ENCODE measurements at regions not wholly inside any gene's neighbourhood (a gene's known extent, or its start where the extent isn't known, plus 50 kb on each side); places are given as distances from the start of the nearest gene placed in this dataset.

- H3K27ac ChIP-seq, result no peak overlapping the region
- no peak for DNase-seq
- intact Hi-C loops (cut with DNase I), result no loop called here
- H3K27me3 ChIP-seq (ENCODE audit: insufficient read depth in 3 of 3, low read length in 2 of 3), result no peaks in the 10 kb centered on the region
- no peak for TF ChIP-seq CTCF (IDR thresholded peaks at IDR 0.05)
- H3K9me3 ChIP-seq, result no peaks in the 10 kb centered on the region
- no peaks in the 10 kb centered on the region for H3K4me1 ChIP-seq
- ATAC-seq, result no peak
- WGBS, 3 donors, result 79 to 82% (median 81%) methylated on average over 3 of the region's 3 CpGs
- no peak overlapping the region for H3K4me3 ChIP-seq
- H3K36me3 ChIP-seq (ENCODE audit: insufficient read depth in 1 of 2, low read depth in 1 of 2), result no peaks in the 10 kb centered on the region
Observed at GRCh38 chr10:61337741-61338140, 115.4 kb downstream of the TMEM26 start.

DNA sequence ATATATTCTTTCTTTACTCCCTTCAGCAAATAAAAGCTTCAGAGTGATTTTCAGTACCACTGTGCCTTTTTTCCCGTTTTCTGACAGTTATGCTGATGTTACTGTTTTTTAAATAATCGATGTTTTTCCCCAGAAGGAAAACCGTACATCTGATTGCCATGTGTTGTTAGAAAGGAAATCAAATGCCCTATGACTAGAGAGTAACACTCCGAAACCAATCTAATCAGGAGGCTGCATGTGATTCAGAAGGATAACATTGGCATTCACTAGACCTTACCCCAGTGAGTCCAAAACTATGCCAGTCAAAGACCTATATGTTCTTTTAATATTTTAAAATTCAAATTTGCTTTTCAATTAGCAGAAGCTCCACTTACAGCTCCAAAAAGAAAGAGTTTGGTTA, 116.3 kb downstream of the TMEM26 start:
- ATAC-seq, result no peak
- intact Hi-C loops (cut with DNase I), result no loop called here
- no peak for TF ChIP-seq CTCF (IDR thresholded peaks at IDR 0.05)

GRCh38 chr10:61335359-61335758, 117.8 kb downstream of the TMEM26 start:
- Histone ChIP-seq H3K9me3 (no peaks in the 10 kb centered on the region), H3K4me1 (no peaks in the 10 kb centered on the region), H3K27me3 (ENCODE audit: insufficient read depth in 3 of 3, low read length in 2 of 3) (no peaks in the 10 kb centered on the region), H3K27ac (no peak overlapping the region), H3K36me3 (ENCODE audit: insufficient read depth in 1 of 2, low read depth in 1 of 2) (no peaks in the 10 kb centered on the region), H3K4me3 (no peak overlapping the region)
- no peak for ATAC-seq
- no peak for DNase-seq
- TF ChIP-seq CTCF (IDR thresholded peaks at IDR 0.05), result no peak
- intact Hi-C loops (cut with DNase I), result no loop called here

More for the DNA sequence above, 116.3 kb downstream of the TMEM26 start:
- Histone ChIP-seq H3K4me3 (no peak overlapping the region), H3K36me3 (ENCODE audit: insufficient read depth in 1 of 2, low read depth in 1 of 2) (no peaks in the 10 kb centered on the region), H3K27ac (no peak overlapping the region), H3K4me1 (no peaks in the 10 kb centered on the region), H3K9me3 (no peaks in the 10 kb centered on the region), H3K27me3 (ENCODE audit: insufficient read depth in 3 of 3, low read length in 2 of 3) (no peaks in the 10 kb centered on the region)
- no peak for DNase-seq
- WGBS, 3 donors, result 73 to 87% (median 85%) methylated on average over 4 of the region's 4 CpGs

GRCh38 chr10:61332581-61332980, 120.6 kb downstream of the TMEM26 start:
- ATAC-seq, result no peak
- intact Hi-C loops (cut with DNase I), result no loop called here
- no peaks in the 10 kb centered on the region for H3K27me3 ChIP-seq (ENCODE audit: insufficient read depth in 3 of 3, low read length in 2 of 3)
- WGBS, 3 donors, result 35 to 40% (median 35%) methylated on average over 4 of the region's 4 CpGs
- DNase-seq, result no peak
- no peak for TF ChIP-seq CTCF (IDR thresholded peaks at IDR 0.05)
- H3K4me3 ChIP-seq, result no peak overlapping the region
- H3K36me3 ChIP-seq (ENCODE audit: insufficient read depth in 1 of 2, low read depth in 1 of 2), result no peaks in the 10 kb centered on the region
- no peaks in the 10 kb centered on the region for H3K4me1 ChIP-seq
- peaks cover 5% of the 10 kb centered on the region for H3K9me3 ChIP-seq
- H3K27ac ChIP-seq, result no peak overlapping the region

- intact Hi-C loops (cut with DNase I), result no loop called here
- TF ChIP-seq CTCF (IDR thresholded peaks at IDR 0.05), result no peak
- Histone ChIP-seq H3K27me3 (ENCODE audit: insufficient read depth in 3 of 3, low read length in 2 of 3) (no peaks in the 10 kb centered on the region), H3K9me3 (peaks cover 5% of the 10 kb centered on the region), H3K4me3 (no peak overlapping the region), H3K27ac (no peak overlapping the region), H3K36me3 (ENCODE audit: insufficient read depth in 1 of 2, low read depth in 1 of 2) (no peaks in the 10 kb centered on the region), H3K4me1 (no peaks in the 10 kb centered on the region)
- ATAC-seq (no peak), DNase-seq (no peak)
- 75 to 80% (median 76%) methylated on average over 3 of the region's 3 CpGs for WGBS, 3 donors
Observed at GRCh38 chr10:61330669-61331068, 122.5 kb downstream of the TMEM26 start.
